ENCODE measurements at regions not wholly inside any gene's neighbourhood (a gene's known extent, or its start where the extent isn't known, plus 50 kb on each side); places are given as distances from the start of the nearest gene placed in this dataset.

DNA sequence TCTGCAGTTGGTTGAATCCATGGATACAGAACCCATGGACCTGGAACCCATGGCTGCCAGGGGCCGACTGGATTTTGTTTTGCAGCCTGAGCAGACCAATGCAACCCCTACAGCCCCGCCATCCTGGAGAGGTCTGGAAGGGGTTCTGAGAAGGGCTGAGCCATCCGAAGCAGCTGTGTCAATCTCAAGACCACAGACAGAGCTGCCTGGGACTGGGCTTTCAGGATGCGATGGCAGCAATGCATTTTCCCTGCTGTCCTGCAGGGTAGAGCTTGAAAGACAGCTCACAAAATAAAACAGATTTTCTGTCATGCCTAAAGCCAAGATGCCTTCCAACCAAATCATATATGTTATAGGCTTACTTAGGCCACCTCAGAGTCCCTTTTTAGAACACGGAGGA lies 125.8 kb upstream of the NXT1 start:
- Mint-ChIP-seq H3K36me3 (ENCODE audit: insufficient read depth, unreplicated experiment) (no peaks in the 10 kb centered on the region), H3K4me3 (ENCODE audit: unreplicated experiment) (no peak overlapping the region), H3K27ac (ENCODE audit: low read depth, unreplicated experiment) (no peak overlapping the region), H3K9me3 (ENCODE audit: unreplicated experiment) (peaks cover 12% of the 10 kb centered on the region), H3K4me1 (ENCODE audit: insufficient read depth, unreplicated experiment) (peaks cover 25% of the 10 kb centered on the region), H3K27me3 (ENCODE audit: insufficient read depth, unreplicated experiment) (no peaks in the 10 kb centered on the region)
- no TSS peak for BruUV-seq (replicated peaks)
- ChIA-PET CTCF (interaction anchor here (0.6 to 6.5 kb wide), 5 partner anchors 11 to 886 kb away, joined by 3 to 48 read pairs (median 3); no protein-coding TSS in a partner anchor), POLR2A (interaction anchor here (0.6 to 1.5 kb wide), 4 partner anchors 30 to 525 kb away, joined by 3 to 6 read pairs (median 3); no protein-coding TSS in a partner anchor)
- no peak for DNase-seq (ENCODE audit: unreplicated experiment)
- intact Hi-C loops (cut with micrococcal nuclease), result no loop called here
- TF ChIP-seq, protein P1, sequence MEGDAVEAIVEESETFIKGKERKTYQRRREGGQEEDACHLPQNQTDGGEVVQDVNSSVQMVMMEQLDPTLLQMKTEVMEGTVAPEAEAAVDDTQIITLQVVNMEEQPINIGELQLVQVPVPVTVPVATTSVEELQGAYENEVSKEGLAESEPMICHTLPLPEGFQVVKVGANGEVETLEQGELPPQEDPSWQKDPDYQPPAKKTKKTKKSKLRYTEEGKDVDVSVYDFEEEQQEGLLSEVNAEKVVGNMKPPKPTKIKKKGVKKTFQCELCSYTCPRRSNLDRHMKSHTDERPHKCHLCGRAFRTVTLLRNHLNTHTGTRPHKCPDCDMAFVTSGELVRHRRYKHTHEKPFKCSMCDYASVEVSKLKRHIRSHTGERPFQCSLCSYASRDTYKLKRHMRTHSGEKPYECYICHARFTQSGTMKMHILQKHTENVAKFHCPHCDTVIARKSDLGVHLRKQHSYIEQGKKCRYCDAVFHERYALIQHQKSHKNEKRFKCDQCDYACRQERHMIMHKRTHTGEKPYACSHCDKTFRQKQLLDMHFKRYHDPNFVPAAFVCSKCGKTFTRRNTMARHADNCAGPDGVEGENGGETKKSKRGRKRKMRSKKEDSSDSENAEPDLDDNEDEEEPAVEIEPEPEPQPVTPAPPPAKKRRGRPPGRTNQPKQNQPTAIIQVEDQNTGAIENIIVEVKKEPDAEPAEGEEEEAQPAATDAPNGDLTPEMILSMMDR (IDR thresholded peaks at IDR 0.05; ENCODE audit: unreplicated experiment), result no peak

DNA sequence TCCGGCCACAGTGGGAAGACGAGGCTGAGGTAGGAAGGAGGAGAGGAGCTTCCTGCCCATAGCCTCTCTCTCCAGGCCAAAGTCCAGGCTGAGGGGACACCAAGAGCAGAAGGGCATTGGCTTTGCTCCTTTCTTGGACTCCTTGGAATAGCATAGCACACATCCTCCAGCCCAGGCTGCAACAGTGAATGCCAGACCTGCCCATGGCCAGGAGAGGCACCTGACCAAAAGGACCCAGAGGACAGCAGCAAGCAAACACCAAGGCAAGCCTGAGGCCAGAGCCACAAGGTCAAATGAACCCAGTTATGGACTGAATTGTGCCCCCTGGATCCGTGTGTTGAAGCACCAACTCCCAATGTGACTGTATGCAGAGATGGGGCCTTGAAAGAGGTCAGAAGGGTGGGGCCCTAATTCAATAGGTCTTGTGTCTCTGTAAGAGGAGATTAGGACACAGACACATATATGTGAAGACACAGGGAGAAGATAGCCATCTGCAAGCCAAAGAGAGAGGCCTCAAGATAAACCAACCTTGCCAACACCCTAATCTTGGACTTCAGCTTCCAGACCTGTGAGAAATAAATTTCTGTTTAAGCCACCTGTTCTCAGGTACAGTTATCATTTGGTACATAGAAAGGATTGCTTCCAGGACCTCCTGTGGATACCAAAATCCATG lies 126.5 kb upstream of the NXT1 start:
- BruUV-seq (replicated peaks), result no TSS peak
- Mint-ChIP-seq H3K9me3 (ENCODE audit: unreplicated experiment) (peaks cover 14% of the 10 kb centered on the region), H3K4me3 (ENCODE audit: unreplicated experiment) (no peak overlapping the region), H3K27me3 (ENCODE audit: insufficient read depth, unreplicated experiment) (no peaks in the 10 kb centered on the region), H3K36me3 (ENCODE audit: insufficient read depth, unreplicated experiment) (no peaks in the 10 kb centered on the region), H3K4me1 (ENCODE audit: insufficient read depth, unreplicated experiment) (peaks cover 22% of the 10 kb centered on the region), H3K27ac (ENCODE audit: low read depth, unreplicated experiment) (no peak overlapping the region)
- intact Hi-C loops (cut with micrococcal nuclease), result no loop called here
- POLR2A ChIA-PET, result no interaction called here
- CTCF ChIA-PET, result interaction anchor here (0.7 to 6.5 kb wide), 5 partner anchors 11 to 889 kb away, joined by 3 to 48 read pairs (median 4); no protein-coding TSS in a partner anchor
- TF ChIP-seq, protein P1 (IDR thresholded peaks at IDR 0.05; ENCODE audit: unreplicated experiment), result no peak
- no peak for DNase-seq (ENCODE audit: unreplicated experiment)

DNA sequence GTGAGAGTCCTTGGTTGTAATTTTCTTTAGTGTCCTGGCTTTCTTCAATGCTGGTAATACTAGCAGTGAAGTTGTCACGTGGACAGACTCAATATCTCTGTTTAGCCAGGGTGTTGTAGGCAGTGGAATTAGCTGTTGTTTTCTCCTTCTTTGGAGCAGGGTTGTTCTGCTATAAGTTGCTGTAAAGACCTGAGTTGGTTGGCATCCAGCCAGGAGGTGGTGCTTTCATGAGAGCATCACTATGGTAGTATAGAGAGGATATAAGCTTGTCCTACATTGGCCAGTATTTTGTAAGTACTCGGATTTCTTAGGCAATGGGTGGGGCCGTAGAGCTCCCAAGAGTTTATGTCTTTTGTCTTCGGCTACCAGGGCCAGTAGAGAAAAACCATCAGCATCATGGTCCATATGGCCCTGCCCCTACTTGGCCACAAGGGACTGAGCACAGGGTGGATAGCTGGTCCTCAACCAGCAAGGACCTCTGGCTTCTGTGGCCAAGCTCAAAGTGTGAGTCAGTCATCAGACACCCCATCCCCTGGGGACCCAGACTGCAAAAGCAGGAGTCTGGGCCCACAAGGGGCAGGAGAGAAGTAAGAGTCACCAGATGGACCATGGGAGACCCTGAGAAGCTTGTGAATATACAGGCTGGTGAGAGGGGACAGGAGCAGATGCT lies 127.9 kb upstream of the NXT1 start:
- H3K4me3 Mint-ChIP-seq (ENCODE audit: unreplicated experiment), result no peak overlapping the region
- ChIA-PET CTCF (interaction anchor here (0.5 to 6.5 kb wide), 10 partner anchors 10 to 888 kb away, joined by 3 to 48 read pairs (median 4); no protein-coding TSS in a partner anchor), POLR2A (interaction anchor here (0.6 to 1.6 kb wide), 3 partner anchors 12 to 418 kb away, joined by 3 to 5 read pairs (median 5); partner anchors contain the start of gene NXT1)
- H3K4me1 Mint-ChIP-seq (ENCODE audit: insufficient read depth, unreplicated experiment), result peaks cover 15% of the 10 kb centered on the region
- H3K27me3 Mint-ChIP-seq (ENCODE audit: insufficient read depth, unreplicated experiment), result no peaks in the 10 kb centered on the region
- H3K27ac Mint-ChIP-seq (ENCODE audit: low read depth, unreplicated experiment), result no peak overlapping the region
- intact Hi-C loops (cut with micrococcal nuclease), result no loop called here
- TF ChIP-seq, protein P1 (IDR thresholded peaks at IDR 0.05; ENCODE audit: unreplicated experiment), result no peak
- H3K36me3 Mint-ChIP-seq (ENCODE audit: insufficient read depth, unreplicated experiment), result no peaks in the 10 kb centered on the region
- peaks cover 18% of the 10 kb centered on the region for H3K9me3 Mint-ChIP-seq (ENCODE audit: unreplicated experiment)
- DNase-seq (ENCODE audit: unreplicated experiment), result no peak
- no TSS peak for BruUV-seq (replicated peaks)

DNA sequence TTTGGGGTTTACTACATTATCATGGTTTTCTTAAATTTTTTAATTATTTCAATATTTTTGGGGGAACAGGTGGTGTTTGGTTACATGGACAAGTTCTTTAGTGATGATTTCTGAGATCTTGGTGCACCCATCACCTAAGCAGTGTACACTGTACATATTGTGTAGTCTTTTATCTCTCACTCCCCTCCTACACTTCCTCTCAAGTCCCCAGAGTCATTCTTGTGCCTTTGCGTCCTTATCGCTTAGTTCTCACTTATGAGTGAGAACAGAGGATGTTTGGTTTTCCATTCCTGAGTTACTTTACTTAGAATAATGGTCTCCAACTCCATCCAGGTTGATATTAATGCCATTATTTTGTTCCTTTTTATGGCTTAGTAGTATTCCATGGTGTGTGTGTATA lies 130.9 kb upstream of the CD93 start:
- intact Hi-C loops (cut with micrococcal nuclease), result no loop called here
- Mint-ChIP-seq H3K9me3 (ENCODE audit: unreplicated experiment) (peaks cover 18% of the 10 kb centered on the region), H3K27me3 (ENCODE audit: insufficient read depth, unreplicated experiment) (no peaks in the 10 kb centered on the region), H3K27ac (ENCODE audit: low read depth, unreplicated experiment) (no peak overlapping the region), H3K36me3 (ENCODE audit: insufficient read depth, unreplicated experiment) (no peaks in the 10 kb centered on the region), H3K4me3 (ENCODE audit: unreplicated experiment) (no peak overlapping the region), H3K4me1 (ENCODE audit: insufficient read depth, unreplicated experiment) (no peaks in the 10 kb centered on the region)
- BruUV-seq (replicated peaks), result no TSS peak
- DNase-seq (ENCODE audit: unreplicated experiment), result no peak
- CTCF ChIA-PET, result interaction anchor here (1.3 kb wide), 1 partner anchor 525 kb away, joined by 3 read pairs; no protein-coding TSS in a partner anchor
- POLR2A ChIA-PET, result no interaction called here
- TF ChIP-seq, protein P1 (IDR thresholded peaks at IDR 0.05; ENCODE audit: unreplicated experiment), result no peak
